ENCODE measurements at regions not wholly inside any gene's neighbourhood (a gene's known extent, or its start where the extent isn't known, plus 50 kb on each side); places are given as distances from the start of the nearest gene placed in this dataset.
A peak's percentile ranks its signal among the peaks of the same experiment; 100 is the strongest.

- H3K4me2 ChIP-seq (ENCODE audit: control insufficient read depth, extremely low read depth, insufficient read depth, low read depth, low read length), result no peak overlapping the region
- H3K9me1 ChIP-seq (ENCODE audit: control insufficient read depth, extremely low read depth, insufficient read depth, low read length), result no peaks in the 10 kb centered on the region
- H3K9ac ChIP-seq (ENCODE audit: control insufficient read depth, extremely low read depth, insufficient read depth, low read length), result no peak overlapping the region
- no peak for FAIRE-seq
- no peak overlapping the region for H3K4me3 ChIP-seq (ENCODE audit: control insufficient read depth in 2 of 3, extremely low read depth in 1 of 3, insufficient read depth in 2 of 3, low read depth in 1 of 3, low read length in 3 of 3)
- no peak overlapping the region for H3K27ac ChIP-seq (ENCODE audit: control insufficient read depth, insufficient read depth, low read length)
- no peak for TF ChIP-seq EZH2 (IDR thresholded peaks at IDR 0.05; ENCODE audit: low read length)
- no peak overlapping the region for H2AFZ ChIP-seq (ENCODE audit: control insufficient read depth, low read length)
- H3K9me3 ChIP-seq (ENCODE audit: control insufficient read depth, low read depth, low read length), result no peaks in the 10 kb centered on the region
- no peaks in the 10 kb centered on the region for H4K20me1 ChIP-seq (ENCODE audit: control insufficient read depth, extremely low read depth, insufficient read depth, low read length)
- DNase-seq (ENCODE audit: low read depth, low spot score), result no peak
- H3K27me3 ChIP-seq (ENCODE audit: control insufficient read depth, extremely low read depth, insufficient read depth, low read length), result no peaks in the 10 kb centered on the region
- no peaks in the 10 kb centered on the region for H3K36me3 ChIP-seq (ENCODE audit: control insufficient read depth in 2 of 2, extremely low read depth in 1 of 2, insufficient read depth in 2 of 2, low read length in 2 of 2)
- dilution Hi-C loops (cut with MboI; ENCODE audit: extremely low pct_ligation_motif_present, low sequenced_read_pairs), result no loop called here
- H3K79me2 ChIP-seq (ENCODE audit: control insufficient read depth, insufficient read depth, low read length), result no peaks in the 10 kb centered on the region
- peaks cover 39% of the 10 kb centered on the region for H3K4me1 ChIP-seq (ENCODE audit: control insufficient read depth, extremely low read depth, insufficient read depth, low read length)
These were observed 116.4 kb upstream of the KLF6 start for GRCh38 chr10:3901370-3901769.

GRCh38 chr10:3900391-3900790, 115.4 kb upstream of the KLF6 start:
- Histone ChIP-seq H3K4me1 (ENCODE audit: control insufficient read depth, extremely low read depth, insufficient read depth, low read length) (peaks cover 40% of the 10 kb centered on the region), H3K4me3 (ENCODE audit: control insufficient read depth in 2 of 3, extremely low read depth in 1 of 3, insufficient read depth in 2 of 3, low read depth in 1 of 3, low read length in 3 of 3) (no peak overlapping the region), H3K4me2 (ENCODE audit: control insufficient read depth, extremely low read depth, insufficient read depth, low read depth, low read length) (no peak overlapping the region), H3K9ac (ENCODE audit: control insufficient read depth, extremely low read depth, insufficient read depth, low read length) (no peak overlapping the region), H3K36me3 (ENCODE audit: control insufficient read depth in 2 of 2, extremely low read depth in 1 of 2, insufficient read depth in 2 of 2, low read length in 2 of 2) (no peaks in the 10 kb centered on the region), H3K27me3 (ENCODE audit: control insufficient read depth, extremely low read depth, insufficient read depth, low read length) (no peaks in the 10 kb centered on the region), H3K27ac (ENCODE audit: control insufficient read depth, insufficient read depth, low read length) (no peak overlapping the region), H3K79me2 (ENCODE audit: control insufficient read depth, insufficient read depth, low read length) (no peaks in the 10 kb centered on the region), H3K9me1 (ENCODE audit: control insufficient read depth, extremely low read depth, insufficient read depth, low read length) (no peaks in the 10 kb centered on the region), H2AFZ (ENCODE audit: control insufficient read depth, low read length) (no peak overlapping the region), H3K9me3 (ENCODE audit: control insufficient read depth, low read depth, low read length) (no peaks in the 10 kb centered on the region), H4K20me1 (ENCODE audit: control insufficient read depth, extremely low read depth, insufficient read depth, low read length) (no peaks in the 10 kb centered on the region)
- TF ChIP-seq CTCF (optimal IDR thresholded peaks at IDR 0.05 in 1 of 3, IDR thresholded peaks at IDR 0.05 in 1 of 3, conservative IDR thresholded peaks at IDR 0.05 in 1 of 3; ENCODE audit: extremely low read depth in 1 of 3, insufficient read depth in 2 of 3, low read length in 3 of 3) (no peak), EZH2 (IDR thresholded peaks at IDR 0.05; ENCODE audit: low read length) (no peak)
- FAIRE-seq, result no peak
- no peak for DNase-seq (ENCODE audit: low read depth, low spot score)
- dilution Hi-C loops (cut with MboI; ENCODE audit: extremely low pct_ligation_motif_present, low sequenced_read_pairs), result no loop called here

- dilution Hi-C loops (cut with MboI; ENCODE audit: extremely low pct_ligation_motif_present, low sequenced_read_pairs), result no loop called here
- Histone ChIP-seq H3K9me3 (ENCODE audit: control insufficient read depth, low read depth, low read length) (no peaks in the 10 kb centered on the region), H3K4me1 (ENCODE audit: control insufficient read depth, extremely low read depth, insufficient read depth, low read length) (peaks cover 51% of the 10 kb centered on the region), H3K9me1 (ENCODE audit: control insufficient read depth, extremely low read depth, insufficient read depth, low read length) (no peaks in the 10 kb centered on the region), H3K9ac (ENCODE audit: control insufficient read depth, extremely low read depth, insufficient read depth, low read length) (peak overlapping the region; percentile 55), H3K4me2 (ENCODE audit: control insufficient read depth, extremely low read depth, insufficient read depth, low read depth, low read length) (peak overlapping the region; percentile 30), H3K79me2 (ENCODE audit: control insufficient read depth, insufficient read depth, low read length) (no peaks in the 10 kb centered on the region), H3K27ac (ENCODE audit: control insufficient read depth, insufficient read depth, low read length) (peak overlapping the region; percentile 90), H3K4me3 (ENCODE audit: control insufficient read depth in 2 of 3, extremely low read depth in 1 of 3, insufficient read depth in 2 of 3, low read depth in 1 of 3, low read length in 3 of 3) (no peak overlapping the region), H2AFZ (ENCODE audit: control insufficient read depth, low read length) (no peak overlapping the region), H4K20me1 (ENCODE audit: control insufficient read depth, extremely low read depth, insufficient read depth, low read length) (no peaks in the 10 kb centered on the region), H3K36me3 (ENCODE audit: control insufficient read depth in 2 of 2, extremely low read depth in 1 of 2, insufficient read depth in 2 of 2, low read length in 2 of 2) (no peaks in the 10 kb centered on the region), H3K27me3 (ENCODE audit: control insufficient read depth, extremely low read depth, insufficient read depth, low read length) (no peaks in the 10 kb centered on the region)
- DNase-seq (ENCODE audit: low read depth, low spot score) (peak; percentile 91), FAIRE-seq (peak; percentile 99)
- TF ChIP-seq CTCF (optimal IDR thresholded peaks at IDR 0.05 in 1 of 3, IDR thresholded peaks at IDR 0.05 in 1 of 3, conservative IDR thresholded peaks at IDR 0.05 in 1 of 3; ENCODE audit: extremely low read depth in 1 of 3, insufficient read depth in 2 of 3, low read length in 3 of 3), result no peak
These were observed 113.8 kb upstream of the KLF6 start for GRCh38 chr10:3898821-3899220.

All from keratinocyte (primary cell).